ENCODE measurements at regions not wholly inside any gene's neighbourhood (a gene's known extent, or its start where the extent isn't known, plus 50 kb on each side); places are given as distances from the start of the nearest gene placed in this dataset.

DNA sequence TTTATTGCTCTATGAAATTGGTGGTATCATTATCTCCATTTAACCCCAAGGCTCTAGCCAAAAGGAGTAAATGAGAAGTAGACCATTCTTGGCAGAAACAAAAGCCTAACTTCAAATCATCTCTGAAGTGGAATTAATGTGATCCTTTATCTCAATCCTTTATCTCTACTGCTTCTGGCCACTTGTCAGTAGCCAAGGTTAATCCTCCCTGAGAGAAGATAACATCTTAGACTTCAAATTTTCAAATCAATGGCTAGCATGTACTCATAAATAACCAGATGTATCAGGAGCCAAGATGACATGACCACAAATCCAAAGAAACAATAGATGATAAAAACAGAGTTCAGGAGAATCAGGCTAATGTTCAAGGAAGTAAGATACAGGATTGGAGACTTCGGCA lies 123.1 kb upstream of the RASSF8 start:
- DNase-seq, result no peak

GRCh38 chr12:25838007-25838406 lies 120.5 kb upstream of the RASSF8 start:
- no peak for DNase-seq

DNA sequence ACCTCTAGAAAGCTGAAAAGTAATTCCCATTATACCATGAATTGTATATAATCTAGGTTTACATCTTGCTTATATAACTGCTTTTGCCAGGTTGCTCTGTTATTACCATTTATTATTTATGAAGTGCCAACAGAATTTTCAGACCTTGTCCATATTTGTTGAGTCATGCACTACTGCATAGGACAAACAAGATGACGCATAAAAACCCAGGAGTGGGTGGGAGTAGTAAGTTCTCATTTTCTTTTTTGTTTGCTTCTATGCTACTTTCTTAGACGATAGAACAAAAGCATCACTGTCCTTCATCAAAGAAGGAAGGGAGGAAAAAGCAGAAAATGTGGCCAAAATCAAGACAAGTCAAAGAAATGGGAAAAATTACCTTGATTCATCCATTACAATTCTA lies 119.0 kb upstream of the RASSF8 start:
- DNase-seq, result no peak

- no peak for DNase-seq
These were observed 117.6 kb upstream of the RASSF8 start for GRCh38 chr12:25840678-25841465.

- no peak for DNase-seq
These were observed 116.2 kb upstream of the RASSF8 start for GRCh38 chr12:25842254-25842653.

- DNase-seq, result peak; percentile 23
These were observed 114.5 kb upstream of the RASSF8 start for GRCh38 chr12:25843976-25844375.

GRCh38 chr12:25845415-25845814 lies 113.1 kb upstream of the RASSF8 start:
- no peak for DNase-seq

DNA sequence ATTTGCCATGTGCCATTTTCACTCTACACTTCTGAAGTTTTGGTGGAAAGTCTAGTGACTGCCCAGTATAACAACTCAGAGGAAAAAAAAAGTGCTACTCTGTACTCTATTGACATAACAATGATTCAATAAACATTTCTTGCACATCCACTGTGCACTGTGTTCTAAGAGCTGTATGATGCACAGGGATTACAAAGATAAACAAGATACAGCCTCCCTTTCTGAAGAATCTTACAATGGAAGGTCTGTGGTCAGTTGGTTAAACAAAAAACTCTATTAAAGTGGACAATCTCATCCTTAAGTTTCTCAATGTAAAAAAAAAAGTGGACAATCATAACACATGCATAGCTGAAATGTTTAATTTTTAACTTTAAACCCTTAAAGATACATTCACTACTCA lies 105.7 kb upstream of the RASSF8 start:
- no peak for DNase-seq

DNA sequence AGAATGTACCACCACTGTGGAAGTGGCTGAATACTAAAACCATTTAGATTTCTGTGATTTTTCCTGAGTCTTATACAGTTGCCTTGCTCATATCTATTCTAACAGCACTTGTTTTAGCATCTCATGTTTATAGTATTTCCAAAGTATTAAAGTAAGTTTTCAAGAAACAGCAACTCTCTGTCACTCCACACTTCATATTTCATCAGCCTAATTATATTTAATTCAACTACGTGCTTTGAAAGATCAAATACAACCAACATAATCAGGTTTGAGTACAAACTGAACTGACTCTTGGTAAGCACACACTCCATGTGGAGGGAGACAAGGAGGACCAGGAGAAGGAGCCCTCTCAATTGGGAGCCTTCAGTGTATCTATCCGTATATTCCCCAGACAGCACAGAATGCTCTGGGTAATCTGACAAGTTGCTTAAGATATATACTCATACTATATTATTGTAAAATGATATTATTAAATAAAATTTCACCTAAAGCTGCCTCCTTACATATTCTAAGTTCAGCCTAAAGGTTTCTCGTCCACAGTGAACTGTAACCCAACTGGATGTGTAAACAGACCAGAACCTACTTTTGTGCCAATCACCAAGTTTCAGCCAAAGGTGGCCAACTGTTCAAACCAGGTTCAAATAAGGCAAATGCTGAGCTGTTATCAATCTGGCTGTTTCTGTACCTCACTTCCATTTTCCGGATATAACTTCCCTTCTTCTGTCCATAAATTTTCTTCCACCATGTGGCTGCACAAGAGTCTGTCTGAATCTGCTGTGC lies 105.0 kb upstream of the RASSF8 start:
- no peak for DNase-seq

DNA sequence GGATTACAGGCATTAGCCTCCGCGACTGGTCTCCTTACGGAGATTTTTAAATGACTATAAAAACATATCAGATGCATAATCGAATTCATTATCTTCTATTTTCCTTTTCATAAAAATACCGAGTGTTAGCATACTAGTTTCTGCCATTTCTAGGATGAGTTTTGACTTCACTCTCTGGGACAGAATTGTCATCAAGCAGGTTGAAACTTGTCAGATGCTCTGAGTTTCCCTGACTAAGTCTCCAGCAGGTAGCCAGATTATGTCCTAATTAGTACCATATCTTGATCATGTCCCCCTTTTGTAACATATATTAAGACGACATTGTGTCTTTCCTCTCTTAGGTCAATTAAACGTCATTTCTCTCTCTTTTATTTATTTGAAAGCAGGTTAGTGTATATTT lies 103.5 kb upstream of the RASSF8 start:
- no peak for DNase-seq

- DNase-seq, result no peak
These were observed 102.8 kb upstream of the RASSF8 start for GRCh38 chr12:25855716-25856115.

DNA sequence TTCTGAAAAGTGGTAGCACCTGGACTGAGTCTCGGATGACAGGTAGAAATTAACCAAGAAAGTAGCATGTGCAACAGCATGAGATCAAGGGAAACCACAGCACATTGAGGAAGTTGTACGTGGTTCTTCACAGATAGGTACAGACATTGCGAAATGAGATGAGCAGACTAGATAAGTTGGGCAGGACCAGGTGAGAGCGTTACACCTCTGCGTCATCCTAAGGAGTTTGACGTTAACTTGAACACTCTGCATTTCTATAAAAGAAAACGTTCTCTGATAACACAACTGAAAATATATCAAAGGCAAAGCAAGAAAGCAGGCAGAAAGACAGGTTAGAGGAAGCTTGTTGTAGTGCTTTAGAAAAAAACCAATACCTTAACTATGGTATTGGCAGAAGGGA lies 98.5 kb upstream of the RASSF8 start:
- DNase-seq, result no peak

GRCh38 chr12:25861226-25861625 lies 97.3 kb upstream of the RASSF8 start:
- DNase-seq, result no peak

GRCh38 chr12:25864306-25865276 lies 93.9 kb upstream of the RASSF8 start:
- DNase-seq, result no peak

GRCh38 chr12:25866586-25867378 lies 91.7 kb upstream of the RASSF8 start:
- no peak for DNase-seq

DNA sequence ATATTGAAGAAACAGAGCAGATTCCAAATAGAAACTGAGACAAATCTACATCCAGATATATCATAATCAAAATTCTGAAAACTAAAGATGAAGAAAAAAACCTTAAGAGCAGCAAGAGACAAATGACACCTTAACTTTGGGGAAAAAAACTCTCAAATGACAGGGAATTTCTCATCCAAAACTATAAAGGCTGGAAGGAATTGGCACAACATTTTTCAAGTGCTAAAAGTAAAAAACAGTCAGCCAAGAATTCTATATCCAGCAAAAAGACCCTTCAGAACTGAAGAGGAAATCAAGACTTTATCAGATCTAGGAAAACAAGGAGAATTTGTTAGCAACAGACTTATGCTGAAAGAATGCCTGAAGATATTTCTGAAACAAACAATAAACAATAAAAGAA lies 90.3 kb upstream of the RASSF8 start:
- no peak for DNase-seq

DNA sequence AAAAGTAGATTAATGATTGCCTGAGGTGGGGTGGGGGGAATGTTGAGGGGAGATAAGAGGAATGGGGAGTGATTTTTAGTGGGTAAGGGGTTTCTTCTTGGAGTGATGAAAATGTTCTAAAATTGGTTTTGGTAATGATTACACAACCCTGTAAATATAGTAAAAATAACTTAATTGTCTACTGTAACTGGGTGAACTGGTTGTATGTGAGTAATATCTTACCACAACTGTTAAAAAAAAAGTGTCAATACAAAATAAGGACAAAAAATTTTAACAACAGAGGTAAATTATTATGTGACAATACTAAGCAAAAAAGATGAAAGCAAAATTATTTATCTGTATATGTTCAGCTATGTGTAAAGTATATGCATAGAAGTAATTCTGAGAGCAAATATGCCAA lies 86.3 kb upstream of the RASSF8 start:
- DNase-seq, result no peak

GRCh38 chr12:25875661-25876060 lies 82.8 kb upstream of the RASSF8 start:
- DNase-seq, result no peak

DNA sequence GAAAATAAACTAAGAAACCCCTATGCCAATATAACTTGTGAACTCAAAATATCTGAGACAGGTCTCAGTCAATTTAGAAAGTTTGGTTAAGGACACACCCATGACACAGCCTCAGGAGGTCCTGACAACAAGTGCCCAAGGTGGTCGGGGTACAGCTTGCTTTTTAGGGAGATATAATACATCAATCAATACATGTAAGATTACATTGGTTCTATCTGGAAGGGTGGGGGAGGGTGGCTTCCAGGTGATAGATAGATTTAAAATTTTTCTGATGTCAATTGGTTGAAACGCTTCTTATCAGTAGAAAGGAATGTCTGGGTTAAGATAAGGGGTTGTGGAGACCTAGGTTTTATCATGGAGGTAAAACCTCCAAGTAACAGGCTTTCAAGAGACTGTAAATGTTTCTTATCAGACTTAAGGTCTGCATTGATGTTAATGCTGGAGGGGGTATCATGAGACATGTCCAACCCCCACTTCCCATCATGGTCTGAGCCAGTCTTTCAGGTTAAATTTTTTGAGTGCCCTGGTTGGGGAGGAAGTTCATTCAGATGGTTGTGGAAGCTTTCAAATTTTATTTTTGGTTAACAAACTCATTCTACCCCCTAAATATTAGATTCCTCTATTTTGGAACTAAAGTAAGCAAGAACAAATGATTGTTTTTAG lies 82.0 kb upstream of the RASSF8 start:
- DNase-seq, result no peak

DNA sequence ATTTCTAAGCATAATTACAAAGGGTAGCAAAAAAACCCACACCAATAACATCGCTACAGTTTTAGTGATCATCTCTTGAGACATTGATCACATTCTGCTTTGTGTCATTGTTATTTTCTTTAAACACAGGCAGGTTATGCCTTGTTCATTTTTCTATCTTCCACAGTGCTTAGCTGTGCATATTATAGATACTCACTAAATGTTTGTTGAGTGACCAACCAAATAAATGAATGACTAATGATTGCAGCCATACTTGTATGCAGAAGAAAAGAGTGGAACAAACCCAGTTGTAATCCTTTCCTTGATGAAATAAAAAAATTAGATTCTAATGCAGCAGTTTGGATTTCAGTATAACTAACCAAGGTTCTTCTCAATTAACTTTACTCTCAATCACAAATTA lies 81.0 kb upstream of the RASSF8 start:
- no peak for DNase-seq

DNA sequence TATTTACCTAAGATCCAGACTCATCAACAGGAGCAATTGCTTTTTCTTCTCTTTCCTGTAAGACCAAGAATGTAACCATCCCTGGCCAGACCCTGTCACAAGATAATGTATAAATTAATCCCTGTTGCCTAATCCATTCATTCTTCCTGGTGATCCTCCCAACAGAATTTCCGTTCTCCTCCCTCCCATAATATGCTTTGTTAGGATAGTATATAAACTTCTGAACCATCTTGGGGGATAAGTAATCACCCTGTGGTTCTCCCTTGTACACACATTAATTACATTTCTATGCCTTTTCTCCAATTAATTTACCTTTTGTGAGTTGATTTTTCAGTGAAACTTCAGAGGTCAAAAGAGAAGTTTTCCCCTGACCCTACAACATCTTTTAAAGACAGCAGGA lies 76.2 kb upstream of the RASSF8 start:
- DNase-seq, result no peak
